K562 (cell line): ENCODE measurements at regions not wholly inside any gene's neighbourhood (a gene's known extent, or its start where the extent isn't known, plus 50 kb on each side); places are given as distances from the start of the nearest gene placed in this dataset.

Source experiments
- CTBP1 ChIP-seq: fragments of 450-650 bp; IDR thresholded peaks from 2 replicates; pipeline ENCODE4 v1.6.1; 2016; ENCODE audit warnings: borderline replicate concordance
- CUX1 ChIP-seq: fragments of 200-800 bp; sonication (Bioruptor generic); IDR thresholded peaks from 2 replicates; pipeline ENCODE4 v1.6.1; 2016; ENCODE audit warnings: missing genetic modification characterization, missing compliant biosample characterization
- FOS ChIP-seq: IDR thresholded peaks from 3 replicates; pipeline ENCODE4 v1.6.1; 2011; ENCODE audit not compliant: insufficient read length; ENCODE audit errors: extremely low read depth
- HNRNPK ChIP-seq: fragments of 200-400 bp; formaldehyde crosslinking; IDR thresholded peaks from one replicate; pipeline ENCODE4 v1.6.1; 2018; ENCODE audit warnings: mild to moderate bottlenecking, low read depth, low read length; ENCODE audit not compliant: poor library complexity, severe bottlenecking
- IRF9 ChIP-seq: fragments of 450-650 bp; IDR thresholded peaks from 2 replicates; pipeline ENCODE4 v1.6.1; 2016; ENCODE audit warnings: missing biosample characterization, missing genetic modification characterization
- L3MBTL2 ChIP-seq: fragments of 450-650 bp; IDR thresholded peaks from 2 replicates; pipeline ENCODE4 v1.6.1; 2016; ENCODE audit warnings: mild to moderate bottlenecking, moderate library complexity
- PKNOX1 ChIP-seq: fragments of 450-650 bp; IDR thresholded peaks from 2 replicates; pipeline ENCODE4 v1.6.1; 2016
- REST ChIP-seq, 2 experiments: fragments of 450-650 bp; formaldehyde crosslinking in 1 of 2; IDR thresholded peaks; 2 replicates each; pipeline versions ENCODE4 v1.4.0 to v1.6.1; 2014 to 2020; ENCODE audit warnings: mild to moderate bottlenecking in 2 of 2, borderline replicate concordance in 1 of 2, low read depth in 1 of 2
- ZNF395 ChIP-seq: fragments of 200-800 bp; sonication (Bioruptor generic); IDR thresholded peaks from 2 replicates; pipeline ENCODE4 v1.6.1; 2017; ENCODE audit warnings: missing genetic modification characterization, missing compliant biosample characterization

GRCh38 chr7:106604303-106604924, 56.5 kb downstream of the CCDC71L start (continued):
- TF ChIP-seq REST (IDR thresholded peaks at IDR 0.05; ENCODE audit: borderline replicate concordance), result no peak
- TF ChIP-seq REST (CRISPR knock-in tag; IDR thresholded peaks at IDR 0.05; ENCODE audit: low read depth), result no peak
- peak; percentile 44; the same call in 1 of the 2 replicates for TF ChIP-seq PKNOX1
- TF ChIP-seq FOS, result no peak
- peak; percentile 64; the same call in 1 of the 2 replicates for TF ChIP-seq CTBP1
- TF ChIP-seq ZNF395 (CRISPR knock-in tag), result peak; percentile 35; the same call in 1 of the 2 replicates
- no peak for TF ChIP-seq HNRNPK
- 0 out of 2 replicates have a peak, but pooled peaks have one; percentile 30 for TF ChIP-seq L3MBTL2
- 0 out of 2 replicates have a peak, but pooled peaks have one; percentile 17 for TF ChIP-seq IRF9 (tag)
- no peak for TF ChIP-seq CUX1 (CRISPR knock-in tag)
